ENCODE measurements at regions not wholly inside any gene's neighbourhood (a gene's known extent, or its start where the extent isn't known, plus 50 kb on each side); places are given as distances from the start of the nearest gene placed in this dataset.

GRCh38 chr1:195495720-195496635, 1112.3 kb downstream of the KCNT2 start:
- no peak for DNase-seq

- no peak for DNase-seq
These were observed 1126.1 kb downstream of the KCNT2 start for GRCh38 chr1:195482137-195482536.

- DNase-seq: no peak
These were observed 1126.9 kb downstream of the KCNT2 start for GRCh38 chr1:195481293-195481692.

- DNase-seq: no peak
These were observed 1132.7 kb downstream of the KCNT2 start for GRCh38 chr1:195475568-195475967.

GRCh38 chr1:195472291-195472690, 1135.9 kb downstream of the KCNT2 start:
- no peak for DNase-seq

GRCh38 chr1:195466639-195467038, 1141.6 kb downstream of the KCNT2 start:
- no peak for DNase-seq

- DNase-seq: no peak
These were observed 1145.6 kb downstream of the KCNT2 start for GRCh38 chr1:195462646-195463045.

- no peak for DNase-seq
These were observed 1146.1 kb downstream of the KCNT2 start for GRCh38 chr1:195462152-195462551.

- DNase-seq: no peak
These were observed 1149.9 kb downstream of the KCNT2 start for GRCh38 chr1:195458365-195458764.

GRCh38 chr1:195450794-195451193, 1157.4 kb downstream of the KCNT2 start:
- no peak for DNase-seq

- no peak for DNase-seq
These were observed 1168.6 kb downstream of the KCNT2 start for GRCh38 chr1:195439661-195440060.

GRCh38 chr1:195434566-195435203, 1173.6 kb downstream of the KCNT2 start:
- no peak for DNase-seq

GRCh38 chr1:195430826-195431225, 1177.4 kb downstream of the KCNT2 start:
- DNase-seq: no peak

GRCh38 chr1:195428927-195429326, 1179.3 kb downstream of the KCNT2 start:
- DNase-seq: no peak

- DNase-seq: no peak
These were observed 1192.7 kb downstream of the KCNT2 start for GRCh38 chr1:195415584-195415983.

GRCh38 chr1:195394567-195394966, 1213.7 kb downstream of the KCNT2 start:
- no peak for DNase-seq

GRCh38 chr1:195376190-195376589, 1232.0 kb downstream of the KCNT2 start:
- DNase-seq: no peak

GRCh38 chr1:195373856-195374255, 1234.4 kb downstream of the KCNT2 start:
- DNase-seq: no peak

GRCh38 chr1:195345149-195345548, 1263.1 kb downstream of the KCNT2 start:
- no peak for DNase-seq

- DNase-seq: no peak
These were observed 1270.6 kb downstream of the KCNT2 start for GRCh38 chr1:195337646-195338045.

- no peak for DNase-seq
These were observed 1271.4 kb downstream of the KCNT2 start for GRCh38 chr1:195336812-195337211.

GRCh38 chr1:195335541-195335940, 1272.7 kb downstream of the KCNT2 start:
- DNase-seq: no peak

GRCh38 chr1:195332102-195332501, 1276.1 kb downstream of the KCNT2 start:
- DNase-seq: no peak

- no peak for DNase-seq
These were observed 1279.6 kb downstream of the KCNT2 start for GRCh38 chr1:195328681-195329080.
